Stimulated activated CD8-positive, alpha-beta memory T cell treated with anti-CD3 and anti-CD28 coated beads, Interleukin-7, amount 100 ng/mL, for 4 hours (primary cell): ENCODE measurements at regions not wholly inside any gene's neighbourhood (a gene's known extent, or its start where the extent isn't known, plus 50 kb on each side); places are given as distances from the start of the nearest gene placed in this dataset.
A peak's percentile ranks its signal among the peaks of the same experiment; 100 is the strongest.

ENCODE experiments used
- DNase-seq, 2 donors: peaks; one replicate each; pipeline ENCODE4 v3.0.0-alpha.2; 2020; ENCODE audit warnings: low read depth in 2 of 2

DNA sequence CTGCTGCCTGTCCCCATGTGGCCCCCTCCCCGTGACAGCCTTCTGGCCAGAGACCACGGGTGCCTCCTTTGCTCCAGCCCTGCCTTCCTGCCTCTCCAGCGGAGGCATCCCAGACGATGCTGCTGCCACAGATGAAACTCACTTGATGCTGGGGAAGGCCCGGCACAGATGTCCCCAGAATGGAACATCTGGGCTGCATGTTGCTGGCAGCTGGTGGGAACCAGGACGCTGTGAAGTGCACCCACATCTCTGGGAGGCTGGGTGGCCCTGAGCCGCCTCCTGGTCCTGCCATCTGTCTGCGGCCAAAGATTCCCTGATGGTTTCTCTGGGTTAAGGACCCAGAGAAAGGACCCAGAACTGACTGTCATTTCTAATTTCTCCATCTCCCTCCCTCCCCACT is 51.9 kb upstream of the PTPRS start:
- no peak for DNase-seq

DNA sequence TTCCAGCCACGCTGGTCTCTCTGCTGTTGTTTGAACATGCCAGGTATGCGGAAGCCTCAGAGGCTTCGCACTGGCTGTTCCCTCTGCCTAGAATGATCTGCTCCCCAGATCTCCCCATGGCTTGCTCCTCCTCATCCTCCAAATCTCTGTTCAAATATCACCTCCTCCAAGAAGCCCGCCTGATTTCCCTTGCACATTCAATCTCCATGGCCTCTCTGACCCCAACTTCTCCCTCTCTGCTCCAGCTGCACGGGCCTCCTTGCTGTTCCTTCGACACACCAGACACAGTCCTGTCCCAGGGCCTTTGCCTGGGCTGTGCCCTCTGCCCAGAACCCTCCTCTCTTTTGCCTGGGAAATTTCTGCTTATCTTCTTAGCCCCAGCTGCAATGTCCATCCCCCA is 52.5 kb upstream of the PTPRS start:
- no peak for DNase-seq

DNA sequence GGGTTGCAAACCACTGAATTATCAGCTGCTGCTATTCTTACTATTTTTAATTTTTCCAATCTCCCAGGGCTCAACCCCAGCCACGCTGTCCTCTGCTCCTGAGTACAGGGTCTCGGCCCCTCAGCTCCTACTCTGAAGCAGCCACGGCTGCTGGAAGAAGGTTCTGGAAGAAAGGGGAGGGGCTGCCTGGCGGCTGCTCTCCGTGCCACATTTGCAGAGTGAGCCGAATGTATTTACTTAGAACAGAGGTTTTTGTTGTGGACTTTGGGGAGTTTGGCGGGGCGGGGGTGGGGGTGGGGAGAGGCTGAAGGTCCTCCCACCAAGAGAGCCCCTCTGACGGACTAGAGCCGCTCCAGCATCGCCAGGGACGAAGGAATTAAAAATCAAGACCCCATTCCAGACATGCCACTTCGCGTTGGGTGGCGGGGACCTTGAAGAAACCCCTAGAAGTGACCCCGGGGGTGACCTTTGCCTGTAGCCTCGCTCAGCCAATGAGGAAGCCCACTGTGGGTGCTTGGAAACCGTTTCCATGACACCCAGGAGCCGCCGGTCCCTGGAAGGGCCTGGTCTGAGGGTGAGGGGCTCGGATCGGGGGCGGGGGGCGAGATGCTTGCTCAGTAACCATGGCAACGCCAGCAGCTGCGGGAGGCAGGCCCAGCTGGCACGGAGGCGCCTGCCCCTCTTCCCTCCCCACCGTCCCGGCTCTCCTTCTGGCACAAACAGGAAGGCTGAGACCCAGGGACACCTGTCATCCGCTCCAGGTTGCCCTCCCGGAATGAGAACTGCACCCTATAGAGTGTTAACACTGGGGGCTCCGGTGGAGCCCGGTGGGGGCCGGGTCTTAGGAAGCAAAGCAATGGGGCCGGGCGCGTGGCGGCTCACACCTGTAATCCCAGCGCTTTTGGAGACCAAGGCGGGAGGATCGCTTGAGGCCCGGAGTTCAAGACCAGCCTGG is 54.2 kb upstream of the PTPRS start:
- DNase-seq, result no peak

DNA sequence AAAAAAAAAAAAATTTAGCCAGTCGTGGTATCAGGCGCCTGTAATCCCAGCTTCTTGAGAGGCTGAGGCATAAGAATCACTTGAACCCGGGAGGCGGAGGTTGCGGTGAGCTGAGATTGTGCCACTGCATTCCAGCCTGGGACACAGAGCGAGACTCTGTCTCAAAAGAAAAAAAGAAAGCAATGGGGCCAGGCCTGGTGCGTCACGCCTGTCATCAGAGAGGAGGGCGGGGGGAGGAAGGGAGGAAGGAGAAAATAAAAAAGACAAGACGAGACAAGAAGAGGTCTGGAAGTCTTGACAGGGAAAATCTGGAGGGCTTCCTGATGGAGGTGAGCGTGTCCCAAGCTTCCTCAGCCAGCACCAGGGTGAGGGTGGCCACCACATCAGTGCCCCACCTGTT is 54.9 kb upstream of the PTPRS start:
- no peak for DNase-seq

DNA sequence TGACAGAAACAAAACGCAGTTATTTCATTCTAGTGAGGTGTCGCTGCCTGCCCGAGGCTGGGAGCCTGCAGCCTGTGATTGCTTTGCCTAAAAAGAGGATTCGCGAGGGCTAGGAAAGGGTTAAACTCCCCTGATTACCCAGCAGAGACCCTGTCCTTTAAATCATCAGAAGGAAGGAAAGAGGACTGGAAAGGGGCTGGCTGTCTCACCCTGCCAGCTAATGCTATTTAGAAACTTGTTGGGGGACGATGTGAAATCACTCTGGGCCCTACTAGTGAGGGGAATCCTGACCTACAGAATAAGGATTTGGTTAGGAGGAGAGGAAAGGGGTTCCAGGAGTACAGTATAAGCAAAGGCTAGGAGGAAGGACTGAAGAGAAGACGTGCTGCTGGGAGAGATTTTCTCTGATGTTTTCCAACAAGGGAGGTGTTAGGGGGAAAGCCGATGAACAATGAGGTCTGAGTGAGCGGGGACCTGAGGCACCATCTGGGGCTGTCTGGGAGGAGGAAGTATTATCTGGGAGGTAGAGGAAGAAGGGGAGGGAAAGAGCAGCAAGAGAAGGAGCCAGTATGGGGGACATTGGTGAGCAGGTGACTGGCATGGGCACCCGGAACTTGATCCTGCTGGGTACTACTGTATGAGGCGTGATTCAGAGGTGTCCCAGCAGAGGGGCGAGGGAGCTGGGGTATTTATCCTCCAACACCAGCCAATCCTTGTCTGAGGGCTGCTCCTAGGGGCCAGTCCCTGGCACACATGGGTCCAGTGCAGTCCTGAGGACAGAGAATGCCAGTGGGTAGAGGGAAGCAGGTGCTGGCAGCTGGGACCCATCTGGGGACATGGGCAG is 55.7 kb upstream of the PTPRS start:
- DNase-seq, result no peak

DNA sequence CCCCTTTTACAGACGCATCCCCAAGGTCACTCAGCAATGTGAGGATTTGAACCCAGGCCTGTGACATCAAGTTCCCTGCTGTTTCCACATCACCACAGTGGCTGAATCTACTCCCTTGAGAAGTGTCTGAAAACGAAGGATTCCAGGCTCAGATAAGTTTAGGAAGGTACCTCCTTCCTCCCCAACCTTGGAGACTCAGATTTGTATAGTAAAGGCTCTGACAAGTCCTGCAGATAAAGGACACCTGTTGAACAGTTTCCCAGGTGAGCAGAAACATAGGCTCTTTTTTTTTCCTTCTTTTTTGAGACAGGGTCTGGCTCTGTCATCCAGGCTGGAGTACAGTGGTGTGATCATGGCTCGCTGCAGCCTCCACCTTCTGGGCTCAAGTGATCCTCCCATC is 56.4 kb upstream of the PTPRS start:
- no peak for DNase-seq

DNA sequence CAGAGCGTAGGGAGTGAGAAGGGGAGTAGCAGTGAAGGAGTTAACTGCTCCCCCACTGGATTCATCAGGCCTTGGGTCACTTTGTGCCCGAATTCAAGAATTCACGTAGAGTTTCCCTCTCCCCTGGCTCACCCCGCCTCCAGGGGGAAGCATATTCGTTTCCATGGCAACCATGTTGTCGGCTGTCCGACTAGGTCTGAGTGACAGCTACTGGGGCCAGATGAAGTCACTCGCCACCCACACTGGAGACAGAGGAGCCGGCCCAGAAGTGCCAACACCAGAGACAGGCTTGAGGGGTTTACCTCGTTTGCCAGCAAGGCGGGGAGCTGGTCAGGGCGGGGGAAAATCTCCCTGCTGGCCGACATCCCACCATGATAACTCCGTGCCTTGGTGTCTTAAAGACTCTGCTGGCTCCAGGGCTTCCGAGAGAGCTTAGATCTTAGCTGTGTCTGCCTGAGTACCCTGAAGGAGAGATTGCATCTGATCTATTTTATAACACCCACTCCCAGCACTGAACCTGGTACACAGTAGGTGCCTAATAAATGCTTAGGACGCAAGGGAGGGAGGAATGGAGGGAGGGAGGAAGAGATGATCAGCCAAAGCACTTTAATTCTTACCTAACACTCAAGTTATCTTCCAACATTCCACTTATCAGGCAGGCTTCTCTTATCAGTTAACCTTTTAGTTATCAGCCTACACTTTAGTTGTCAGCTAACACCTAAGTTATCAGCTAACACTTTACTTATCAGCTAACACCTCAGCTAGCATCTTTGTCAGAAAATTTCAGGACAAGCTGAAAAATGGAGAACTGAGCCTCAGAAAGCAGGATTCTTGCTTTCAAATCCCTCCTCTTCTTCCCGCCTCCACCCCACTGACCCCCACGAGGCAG is 57.2 kb upstream of the ZNRF4 start:
- DNase-seq, result no peak

DNA sequence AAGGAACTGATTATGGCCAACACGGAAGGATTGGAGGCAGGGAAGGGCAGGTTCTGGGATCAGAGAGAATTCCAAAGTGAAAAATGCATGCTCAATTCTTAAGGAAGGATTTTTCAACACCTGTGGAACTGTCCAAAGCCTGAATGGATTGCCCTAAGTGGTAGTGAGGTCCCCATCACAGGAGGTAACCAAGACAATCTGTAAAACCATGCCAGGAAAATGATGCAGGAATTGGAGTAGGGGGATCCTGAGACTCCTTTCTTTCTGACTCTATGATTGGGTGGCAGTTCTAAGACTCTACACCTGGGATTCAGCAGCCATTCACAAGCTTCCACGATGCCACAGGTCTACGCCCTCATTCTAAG is 56.5 kb upstream of the ZNRF4 start:
- DNase-seq, result no peak

DNA sequence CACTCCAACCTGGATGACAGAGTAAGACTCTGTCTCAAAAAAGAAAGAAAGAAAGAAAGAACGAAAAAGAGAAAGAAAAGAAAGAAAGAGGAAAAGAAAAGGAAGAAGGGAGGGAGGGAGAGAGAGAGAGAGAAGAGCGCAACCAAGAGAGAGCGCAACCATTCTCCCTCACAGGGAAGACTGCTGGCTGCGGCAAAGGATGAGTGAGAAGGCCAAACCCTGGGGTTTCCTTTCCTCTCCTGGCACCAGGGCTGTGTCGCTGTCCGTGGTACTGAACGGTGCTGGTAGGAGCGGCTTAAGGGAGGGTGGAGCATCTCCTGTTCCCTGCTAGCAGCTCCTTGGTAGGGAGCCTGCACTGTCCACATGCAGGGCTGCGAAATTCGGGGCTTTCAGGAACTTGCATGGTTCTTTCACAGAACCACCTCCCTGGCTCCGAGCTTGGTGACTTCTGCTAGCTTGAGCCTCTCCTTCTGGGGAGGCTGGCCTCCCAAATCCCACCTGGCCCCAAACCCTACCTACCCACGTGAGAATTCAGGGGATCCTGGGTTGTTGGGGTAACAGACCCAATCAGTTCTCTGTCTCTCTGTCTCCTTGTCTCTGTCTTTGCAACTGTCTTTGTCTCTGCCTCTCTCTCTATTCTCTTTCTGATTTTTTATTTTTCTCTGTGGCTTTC is 51.1 kb upstream of the ZNRF4 start:
- peak; percentile 9 to 10 for DNase-seq
